Heart left ventricle (tissue), 13 donors: ENCODE measurements at regions not wholly inside any gene's neighbourhood (a gene's known extent, or its start where the extent isn't known, plus 50 kb on each side); places are given as distances from the start of the nearest gene placed in this dataset.

Experiments used
- CTCF ChIP-seq, 12 donors: fragments of 200-600 bp; sonication (generic) in 4 of 12; IDR thresholded peaks; one replicate each; pipeline versions ENCODE4 v1.5.0 to v1.8.0; 2018 to 2022; ENCODE audit warnings: antibody characterized with exemption in 12 of 12, mild to moderate bottlenecking in 5 of 12
- POLR2A ChIP-seq, 2 donors: fragments of 450-650 bp; IDR thresholded peaks; one replicate each; pipeline ENCODE4 v1.6.1; 2017; ENCODE audit warnings: antibody characterized with exemption in 2 of 2, mild to moderate bottlenecking in 2 of 2, moderate library complexity in 2 of 2
- donor health status: ischemic (EF 13 %, LVEDD 7.1; RV severe dilation, severe dysfunction).
- donor health status: DM: no; HTN: yes; CAD: no.
- donor health status: DM: no; HTN: no; CAD: no.
- donor health status: ischemic (EF 25% LVEDD 6.9; RV normal size, moderate dysfunction).
- donor health status: ischemic (EF 25% LVEDD 5.7; RV mildly dilated, moderate dysfunction).
- donor health status: ischemic (EF 35%, LVEDD 5.7; RV mildly dilated, moderate dysfunction).
- donor health status: nonischemic (EF 11% LVEDD 7.7; RV severe dilation, severe dysfunction).
- donor health status: DM: yes; HTN: yes; CAD: no.
- donor health status: PGD.
- donor health status: ischemic (EF 29% LVEDD 5.4; RV normal size, mild dysfunction).
- donor health status: nonischemic (EF 23%, LVEDD 6.1; RV moderate dilation, normal function).

DNA sequence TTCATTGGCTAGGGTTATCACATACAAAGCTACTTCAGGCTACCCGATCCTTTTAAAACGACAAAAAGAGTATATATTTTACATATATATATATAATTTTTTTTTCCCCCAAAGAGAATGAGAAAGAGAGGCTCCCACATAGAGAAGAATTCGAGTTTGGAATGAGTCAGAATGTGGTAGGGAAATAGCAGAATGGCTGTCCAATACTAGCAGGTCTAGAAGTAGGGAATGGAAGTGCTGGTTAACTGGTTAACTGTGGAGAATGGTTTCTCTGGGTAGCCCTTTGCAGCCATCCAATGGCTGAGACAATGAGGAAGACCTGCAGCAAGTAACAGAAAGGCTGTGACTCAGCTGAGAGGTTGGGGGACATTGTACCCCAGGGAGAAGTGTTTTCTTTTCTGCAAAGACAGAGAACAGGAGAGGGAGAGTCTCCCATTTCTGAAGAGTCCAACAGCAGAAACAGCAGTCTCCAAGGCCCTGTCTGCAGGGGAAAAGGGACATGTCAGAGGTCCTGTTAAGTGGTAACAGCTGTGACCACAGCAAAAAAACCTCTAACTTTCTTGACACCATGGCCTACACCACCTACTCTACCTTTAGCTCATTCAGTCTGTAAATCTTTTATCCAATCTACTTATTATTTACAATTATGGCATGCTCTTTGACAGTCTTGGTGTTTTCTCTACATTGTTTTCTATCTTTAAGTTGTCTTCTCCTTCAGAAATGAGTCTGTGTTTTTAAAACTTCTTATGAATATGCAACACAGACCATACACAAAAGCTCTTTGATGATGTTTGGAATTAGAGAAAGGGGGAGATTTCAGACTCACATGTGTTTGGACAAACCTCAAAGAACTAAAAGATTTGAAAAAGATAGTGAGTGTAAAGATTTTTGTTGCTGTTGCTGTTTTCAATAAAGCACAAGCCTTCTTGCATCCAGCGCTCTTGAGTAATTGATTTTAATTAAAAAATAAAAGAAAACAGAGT, 116.1 kb upstream of the SLC7A14 start:
- TF ChIP-seq POLR2A (IDR thresholded peaks at IDR 0.05) (no peak), CTCF (IDR thresholded peaks at IDR 0.05) (no peak)
